ENCODE measurements at regions not wholly inside any gene's neighbourhood (a gene's known extent, or its start where the extent isn't known, plus 50 kb on each side); places are given as distances from the start of the nearest gene placed in this dataset.

DNA sequence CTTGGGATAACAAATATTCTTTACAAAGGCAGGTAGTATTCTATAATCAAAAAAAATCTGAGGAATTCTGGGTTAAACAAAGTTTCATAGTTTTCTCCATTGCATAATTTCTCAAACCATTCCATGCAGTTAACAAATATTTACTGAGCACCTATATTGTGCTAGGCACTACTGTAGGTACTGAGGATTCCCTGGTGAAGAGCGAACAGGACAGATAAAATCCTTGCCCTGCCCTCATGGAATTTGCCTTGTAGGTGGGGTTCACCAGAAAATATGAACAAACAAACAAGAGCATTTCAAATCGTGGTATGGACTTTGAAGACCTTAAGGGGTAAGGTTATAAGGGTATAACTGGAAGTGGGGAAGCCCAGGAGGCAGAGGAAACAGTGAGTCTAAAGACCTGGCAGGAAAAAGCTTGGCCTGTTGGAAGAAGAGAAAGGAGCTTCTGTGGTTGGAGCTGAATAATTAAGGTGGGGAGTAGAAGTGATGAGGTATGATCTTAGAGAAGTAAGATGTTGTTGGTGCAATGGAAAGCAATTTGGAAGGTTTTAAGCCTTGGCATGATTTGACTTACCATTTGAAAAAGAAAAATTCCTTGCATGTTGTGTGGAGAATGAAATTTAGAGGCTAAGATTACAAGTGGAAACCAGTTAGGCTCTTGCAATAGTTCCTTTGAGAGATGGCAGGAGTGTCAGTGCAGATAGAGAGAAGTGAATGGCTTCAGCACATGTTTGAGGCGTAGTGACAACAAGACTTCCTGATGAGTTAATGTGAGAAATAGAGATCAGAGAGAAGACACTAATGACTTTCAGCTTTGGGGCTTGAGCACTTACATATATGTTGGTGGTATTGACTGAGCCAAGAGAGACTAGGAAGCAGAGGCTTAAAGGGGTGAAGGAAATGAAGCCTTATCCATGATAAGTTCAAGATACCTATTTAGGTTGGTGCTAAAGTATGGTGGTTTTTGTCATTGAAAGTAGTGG, 55.7 kb upstream of the PICALM start:
- TF ChIP-seq, protein P1, sequence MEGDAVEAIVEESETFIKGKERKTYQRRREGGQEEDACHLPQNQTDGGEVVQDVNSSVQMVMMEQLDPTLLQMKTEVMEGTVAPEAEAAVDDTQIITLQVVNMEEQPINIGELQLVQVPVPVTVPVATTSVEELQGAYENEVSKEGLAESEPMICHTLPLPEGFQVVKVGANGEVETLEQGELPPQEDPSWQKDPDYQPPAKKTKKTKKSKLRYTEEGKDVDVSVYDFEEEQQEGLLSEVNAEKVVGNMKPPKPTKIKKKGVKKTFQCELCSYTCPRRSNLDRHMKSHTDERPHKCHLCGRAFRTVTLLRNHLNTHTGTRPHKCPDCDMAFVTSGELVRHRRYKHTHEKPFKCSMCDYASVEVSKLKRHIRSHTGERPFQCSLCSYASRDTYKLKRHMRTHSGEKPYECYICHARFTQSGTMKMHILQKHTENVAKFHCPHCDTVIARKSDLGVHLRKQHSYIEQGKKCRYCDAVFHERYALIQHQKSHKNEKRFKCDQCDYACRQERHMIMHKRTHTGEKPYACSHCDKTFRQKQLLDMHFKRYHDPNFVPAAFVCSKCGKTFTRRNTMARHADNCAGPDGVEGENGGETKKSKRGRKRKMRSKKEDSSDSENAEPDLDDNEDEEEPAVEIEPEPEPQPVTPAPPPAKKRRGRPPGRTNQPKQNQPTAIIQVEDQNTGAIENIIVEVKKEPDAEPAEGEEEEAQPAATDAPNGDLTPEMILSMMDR (IDR thresholded peaks at IDR 0.05; ENCODE audit: low read depth, low read length, missing control alignments) = no peak
- no peak overlapping the region for H3K4me3 ChIP-seq (ENCODE audit: low read depth, low read length)
- DNase-seq (ENCODE audit: low read depth) = no peak
- in situ Hi-C loops (cut with HindIII; ENCODE audit: low sequenced_read_pairs) = no loop called here

- TF ChIP-seq, protein P1 (IDR thresholded peaks at IDR 0.05; ENCODE audit: low read depth, low read length, missing control alignments) = no peak
- no peak overlapping the region for H3K4me3 ChIP-seq (ENCODE audit: low read depth, low read length)
- in situ Hi-C loops (cut with HindIII; ENCODE audit: low sequenced_read_pairs) = no loop called here
- no peak for DNase-seq (ENCODE audit: low read depth)
Observed at GRCh38 chr11:86122773-86123172, 53.9 kb upstream of the PICALM start.

DNA sequence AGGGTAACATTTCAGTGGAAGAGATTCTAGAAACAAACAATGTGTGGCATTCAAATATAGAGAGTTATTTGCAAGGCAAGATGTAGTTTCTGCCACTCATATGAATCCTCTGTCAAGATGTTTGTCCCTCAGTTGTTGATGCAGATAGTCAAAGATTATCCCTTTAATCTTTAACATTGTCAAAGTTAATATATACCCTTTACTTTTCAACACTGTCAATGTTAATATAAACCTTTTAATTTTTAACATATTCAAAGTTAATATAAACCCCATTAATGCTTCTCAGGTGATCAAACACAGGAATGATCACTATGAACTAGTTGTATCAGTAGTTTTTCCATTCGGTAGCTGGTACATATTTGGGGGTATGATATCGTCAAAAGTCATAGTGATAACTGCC, 51.9 kb upstream of the PICALM start:
- H3K4me3 ChIP-seq (ENCODE audit: low read depth, low read length) = no peak overlapping the region
- in situ Hi-C loops (cut with HindIII; ENCODE audit: low sequenced_read_pairs) = no loop called here
- TF ChIP-seq, protein P1 (IDR thresholded peaks at IDR 0.05; ENCODE audit: low read depth, low read length, missing control alignments) = no peak
- DNase-seq (ENCODE audit: low read depth) = no peak

- in situ Hi-C loops (cut with HindIII; ENCODE audit: low sequenced_read_pairs) = no loop called here
- no peak overlapping the region for H3K4me3 ChIP-seq (ENCODE audit: low read depth, low read length)
- DNase-seq (ENCODE audit: low read depth) = no peak
- TF ChIP-seq, protein P1 (IDR thresholded peaks at IDR 0.05; ENCODE audit: low read depth, low read length, missing control alignments) = no peak
Observed at GRCh38 chr11:86119906-86120305, 51.0 kb upstream of the PICALM start.

DNA sequence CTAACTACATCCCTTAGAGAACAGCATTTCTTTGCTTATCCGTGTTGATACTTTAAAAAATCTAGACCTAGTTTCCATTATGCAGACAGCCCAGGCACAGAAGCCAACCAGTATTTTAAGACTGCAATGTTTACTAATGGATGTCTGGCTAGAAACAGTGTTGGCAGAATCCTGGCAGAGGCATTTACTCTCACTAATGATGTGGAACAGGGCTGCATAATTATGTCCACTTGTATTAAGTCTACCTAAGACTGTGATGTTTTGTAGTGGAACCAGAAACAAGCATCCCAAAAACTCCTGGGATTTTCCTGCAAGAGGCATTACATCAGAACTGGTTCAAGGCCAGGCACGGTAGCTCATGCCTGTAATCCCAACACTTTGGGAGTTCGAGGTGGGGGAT, 50.2 kb upstream of the PICALM start:
- TF ChIP-seq, protein P1 (IDR thresholded peaks at IDR 0.05; ENCODE audit: low read depth, low read length, missing control alignments) = no peak
- in situ Hi-C loops (cut with HindIII; ENCODE audit: low sequenced_read_pairs) = no loop called here
- DNase-seq (ENCODE audit: low read depth) = no peak
- H3K4me3 ChIP-seq (ENCODE audit: low read depth, low read length) = no peak overlapping the region
